ENCODE measurements at regions not wholly inside any gene's neighbourhood (a gene's known extent, or its start where the extent isn't known, plus 50 kb on each side); places are given as distances from the start of the nearest gene placed in this dataset.
"Not testable (repeated sequence)": the region's sequence is repeated elsewhere in the genome, so short reads cannot be mapped to it uniquely, and the experiment has no call there.

GRCh38 chr5:85000671-85001070 lies 616.0 kb upstream of the EDIL3 start:
- no peak overlapping the region for H3K4me3 ChIP-seq
- H3K27ac ChIP-seq, result no peak overlapping the region
- in situ Hi-C loops (cut with MboI; ENCODE audit: low pct_ligation_motif_present in 1 of 4, low pct_unique_long_range_greater_than_20kb in 1 of 4, low sequenced_read_pairs in 3 of 4) (no loop called here), intact Hi-C loops (cut with DNase I; ENCODE audit: low total_unique reads) (no loop called here)
- H3K27me3 ChIP-seq, result no peaks in the 10 kb centered on the region
- no peaks in the 10 kb centered on the region for H3K4me1 ChIP-seq
- H3K9me3 ChIP-seq, result no peaks in the 10 kb centered on the region
- no peaks in the 10 kb centered on the region for H3K36me3 ChIP-seq
- TF ChIP-seq EP300 (IDR thresholded peaks at IDR 0.05; ENCODE audit: low read depth) (no peak), CTCF (IDR thresholded peaks at IDR 0.05) (no peak), POLR2AphosphoS5 (IDR thresholded peaks at IDR 0.05) (no peak), POLR2A (IDR thresholded peaks at IDR 0.05) (no peak)
- DNase-seq, result no peak

GRCh38 chr5:85002026-85002425 lies 617.3 kb upstream of the EDIL3 start:
- H3K27ac ChIP-seq; H3K36me3 ChIP-seq; in situ Hi-C loops (cut with MboI; ENCODE audit: low pct_ligation_motif_present in 1 of 4, low pct_unique_long_range_greater_than_20kb in 1 of 4, low sequenced_read_pairs in 3 of 4); H3K4me1 ChIP-seq; intact Hi-C loops (cut with DNase I; ENCODE audit: low total_unique reads); DNase-seq; H3K27me3 ChIP-seq; H3K4me3 ChIP-seq; H3K9me3 ChIP-seq: not testable (repeated sequence)
- WGBS, 2 donors (ENCODE audit: low coverage in 1 of 2), result 85 to 89% methylated on average over 4 to 9 of the region's 9 CpGs

GRCh38 chr5:85010014-85010562 lies 625.4 kb upstream of the EDIL3 start:
- no peak for DNase-seq
- in situ Hi-C loops (cut with MboI; ENCODE audit: low pct_ligation_motif_present in 1 of 4, low pct_unique_long_range_greater_than_20kb in 1 of 4, low sequenced_read_pairs in 3 of 4) (no loop called here), intact Hi-C loops (cut with DNase I; ENCODE audit: low total_unique reads) (no loop called here)
- Histone ChIP-seq H3K4me3 (no peak overlapping the region), H3K27me3 (no peaks in the 10 kb centered on the region), H3K36me3 (no peaks in the 10 kb centered on the region), H3K27ac (no peak overlapping the region), H3K4me1 (no peaks in the 10 kb centered on the region), H3K9me3 (no peaks in the 10 kb centered on the region)
- TF ChIP-seq CTCF (IDR thresholded peaks at IDR 0.05), result no peak
- no peak for TF ChIP-seq POLR2A (IDR thresholded peaks at IDR 0.05)
- no peak for TF ChIP-seq POLR2AphosphoS5 (IDR thresholded peaks at IDR 0.05)
- TF ChIP-seq EP300 (IDR thresholded peaks at IDR 0.05; ENCODE audit: low read depth), result no peak
- 77 to 80% methylated on average over 4 of the region's 4 CpGs for WGBS, 2 donors (ENCODE audit: low coverage in 1 of 2)

GRCh38 chr5:85017261-85017660 lies 632.6 kb upstream of the EDIL3 start:
- no peak overlapping the region for H3K27ac ChIP-seq
- intact Hi-C loops (cut with DNase I; ENCODE audit: low total_unique reads), result no loop called here

More at GRCh38 chr5:85017261-85017660, 632.6 kb upstream of the EDIL3 start:
- in situ Hi-C loops (cut with MboI; ENCODE audit: low pct_ligation_motif_present in 1 of 4, low pct_unique_long_range_greater_than_20kb in 1 of 4, low sequenced_read_pairs in 3 of 4), result no loop called here
- TF ChIP-seq POLR2A (IDR thresholded peaks at IDR 0.05) (no peak), CTCF (IDR thresholded peaks at IDR 0.05) (no peak), POLR2AphosphoS5 (IDR thresholded peaks at IDR 0.05) (no peak), EP300 (IDR thresholded peaks at IDR 0.05; ENCODE audit: low read depth) (no peak)
- Histone ChIP-seq H3K27me3 (no peaks in the 10 kb centered on the region), H3K4me1 (no peaks in the 10 kb centered on the region), H3K9me3 (no peaks in the 10 kb centered on the region), H3K4me3 (no peak overlapping the region), H3K36me3 (no peaks in the 10 kb centered on the region)
- DNase-seq, result no peak
- WGBS, 2 donors (ENCODE audit: low coverage in 1 of 2), result 62 to 83% methylated on average over 2 of the region's 2 CpGs

Data from transverse colon (tissue), 4 donors.